ENCODE measurements at regions not wholly inside any gene's neighbourhood (a gene's known extent, or its start where the extent isn't known, plus 50 kb on each side); places are given as distances from the start of the nearest gene placed in this dataset.
A peak's percentile ranks its signal among the peaks of the same experiment; 100 is the strongest.

DNA sequence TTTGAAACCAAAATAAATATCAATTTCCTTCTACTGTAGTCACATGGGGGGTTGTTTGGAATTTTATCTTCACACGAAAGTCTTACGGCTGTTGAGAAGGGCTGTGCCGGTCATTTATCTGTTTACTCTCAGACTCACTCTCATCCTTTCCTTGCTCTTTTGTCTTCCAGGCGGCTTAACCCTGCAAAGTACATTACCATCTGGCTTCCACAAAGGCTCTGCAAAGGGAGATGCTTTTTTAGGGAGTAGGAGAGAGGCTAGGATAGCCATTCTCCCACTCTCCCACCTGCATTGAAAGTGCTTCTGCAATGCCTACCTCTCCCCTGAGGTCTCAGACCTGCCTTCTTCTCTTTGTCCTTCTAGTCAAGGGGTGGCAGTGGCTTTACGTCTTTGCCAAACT is 247.6 kb downstream of the MEIS1 start:
- TF ChIP-seq EP300 (IDR thresholded peaks at IDR 0.05): no peak
- no peak for TF ChIP-seq POLR2A (IDR thresholded peaks at IDR 0.05; ENCODE audit: low read depth)
- no peak for TF ChIP-seq CTCF (IDR thresholded peaks at IDR 0.05)
- TF ChIP-seq POLR2AphosphoS5 (IDR thresholded peaks at IDR 0.05): no peak
- WGBS: 88% methylated on average over 5 of the region's 5 CpGs
- Histone ChIP-seq H3K9me3 (no peaks in the 10 kb centered on the region), H3K4me3 (no peak overlapping the region), H3K27ac (replicated peaks in 1 of 4) (no peak overlapping the region), H3K27me3 (no peaks in the 10 kb centered on the region), H3K36me3 (no peaks in the 10 kb centered on the region), H3K4me1 (peaks cover 0 to 23% (median 6%) of the 10 kb centered on the region in 4 donors)
- intact Hi-C loops (cut with DNase I): loop anchor here (5.0 kb wide), 1 partner anchor 75 kb away; no protein-coding TSS in a partner anchor
- DNase-seq (ENCODE audit: extremely low spot score): no peak

DNA sequence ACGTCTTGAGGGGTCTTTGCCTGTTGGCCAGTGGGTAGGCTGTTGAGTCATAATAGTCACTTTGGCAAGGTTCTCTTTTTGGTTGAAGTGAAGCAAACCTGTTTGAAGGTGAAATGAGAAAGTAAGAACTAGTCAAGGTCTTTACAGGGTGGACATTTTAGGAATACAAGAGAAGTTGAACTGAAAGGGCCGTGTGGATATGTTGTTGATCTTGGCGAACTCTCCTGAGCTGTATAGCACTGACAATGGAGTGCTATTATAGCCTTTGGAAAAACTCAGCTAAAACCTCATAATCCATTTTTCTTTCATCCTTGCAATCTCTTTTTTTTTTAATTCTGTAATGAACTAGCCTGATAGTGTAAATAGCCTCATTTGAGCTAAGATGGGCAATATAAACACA is 248.1 kb downstream of the MEIS1 start:
- Histone ChIP-seq H3K36me3 (no peaks in the 10 kb centered on the region), H3K27ac (replicated peaks in 1 of 4) (peak overlapping the region in 1 of 4 donors; percentile 19), H3K4me1 (peaks cover 0 to 23% (median 6%) of the 10 kb centered on the region in 4 donors), H3K27me3 (no peaks in the 10 kb centered on the region), H3K4me3 (no peak overlapping the region), H3K9me3 (no peaks in the 10 kb centered on the region)
- TF ChIP-seq CTCF (IDR thresholded peaks at IDR 0.05) (no peak), POLR2AphosphoS5 (IDR thresholded peaks at IDR 0.05) (no peak), EP300 (IDR thresholded peaks at IDR 0.05) (no peak), POLR2A (IDR thresholded peaks at IDR 0.05; ENCODE audit: low read depth) (no peak)
- intact Hi-C loops (cut with DNase I): loop anchor here (5.0 kb wide), 1 partner anchor 76 kb away; no protein-coding TSS in a partner anchor
- DNase-seq (ENCODE audit: extremely low spot score): no peak
- 76% methylated on average over 3 of the region's 3 CpGs for WGBS

DNA sequence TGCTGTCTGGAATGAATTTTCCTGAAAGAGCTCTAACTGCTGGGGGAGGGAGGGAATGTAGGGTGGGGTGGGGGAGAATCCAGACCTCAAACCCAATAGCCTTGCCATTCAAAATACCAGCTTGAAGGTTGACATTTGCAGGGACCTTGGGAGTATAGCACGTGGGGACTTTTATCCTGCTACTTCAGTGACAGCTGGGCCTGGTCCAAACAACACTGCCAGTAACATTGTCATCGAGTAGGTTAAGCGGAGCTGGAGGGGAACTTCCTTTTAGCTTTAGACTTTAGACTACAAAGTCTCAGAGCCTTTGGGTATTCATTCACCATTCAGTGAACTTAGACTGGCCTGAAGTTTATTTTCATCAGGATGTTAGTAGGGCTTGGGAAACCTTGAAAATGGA is 248.7 kb downstream of the MEIS1 start:
- peaks cover 0 to 23% (median 10%) of the 10 kb centered on the region in 4 donors for H3K4me1 ChIP-seq
- H3K36me3 ChIP-seq: no peaks in the 10 kb centered on the region
- peak overlapping the region in 2 of 4 donors; percentile 9 to 19 for H3K27ac ChIP-seq (replicated peaks in 1 of 4)
- intact Hi-C loops (cut with DNase I): loop anchor here (5.0 kb wide), 1 partner anchor 76 kb away; no protein-coding TSS in a partner anchor
- H3K27me3 ChIP-seq: no peaks in the 10 kb centered on the region
- no peaks in the 10 kb centered on the region for H3K9me3 ChIP-seq
- WGBS: 66% methylated on average over 3 of the region's 3 CpGs
- TF ChIP-seq CTCF (IDR thresholded peaks at IDR 0.05): no peak
- TF ChIP-seq POLR2A (IDR thresholded peaks at IDR 0.05; ENCODE audit: low read depth): no peak
- no peak for TF ChIP-seq EP300 (IDR thresholded peaks at IDR 0.05)
- no peak for TF ChIP-seq POLR2AphosphoS5 (IDR thresholded peaks at IDR 0.05)
- H3K4me3 ChIP-seq: no peak overlapping the region
- no peak for DNase-seq (ENCODE audit: extremely low spot score)

DNA sequence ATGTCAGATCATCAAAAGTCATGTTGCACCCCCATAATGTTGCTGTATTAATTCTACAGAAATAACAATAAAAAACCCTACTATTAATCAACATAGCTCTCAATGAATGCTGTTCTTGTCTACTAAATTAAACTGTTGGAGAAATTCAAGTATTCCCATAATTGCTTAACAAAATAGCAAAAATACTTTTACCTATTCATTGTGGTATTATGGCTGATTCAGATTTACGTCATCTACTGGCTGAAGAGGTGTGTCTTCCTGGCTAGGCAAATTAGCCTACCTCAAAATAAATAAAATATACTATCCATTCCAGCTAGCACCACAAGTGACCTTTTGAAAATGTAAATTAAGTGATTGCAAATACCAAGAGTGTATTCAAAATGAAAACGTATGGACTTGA is 249.4 kb downstream of the MEIS1 start:
- WGBS: 85% methylated on average over 2 of the region's 2 CpGs
- no peak for DNase-seq (ENCODE audit: extremely low spot score)
- Histone ChIP-seq H3K9me3 (no peaks in the 10 kb centered on the region), H3K36me3 (no peaks in the 10 kb centered on the region), H3K4me3 (no peak overlapping the region), H3K27ac (replicated peaks in 1 of 4) (no peak overlapping the region), H3K4me1 (peaks cover 0 to 25% (median 14%) of the 10 kb centered on the region in 4 donors), H3K27me3 (no peaks in the 10 kb centered on the region)
- intact Hi-C loops (cut with DNase I): loop anchor here (5.0 kb wide), 1 partner anchor 77 kb away; no protein-coding TSS in a partner anchor
- TF ChIP-seq POLR2A (IDR thresholded peaks at IDR 0.05; ENCODE audit: low read depth): no peak
- TF ChIP-seq CTCF (IDR thresholded peaks at IDR 0.05): no peak
- TF ChIP-seq EP300 (IDR thresholded peaks at IDR 0.05): no peak
- no peak for TF ChIP-seq POLR2AphosphoS5 (IDR thresholded peaks at IDR 0.05)

DNA sequence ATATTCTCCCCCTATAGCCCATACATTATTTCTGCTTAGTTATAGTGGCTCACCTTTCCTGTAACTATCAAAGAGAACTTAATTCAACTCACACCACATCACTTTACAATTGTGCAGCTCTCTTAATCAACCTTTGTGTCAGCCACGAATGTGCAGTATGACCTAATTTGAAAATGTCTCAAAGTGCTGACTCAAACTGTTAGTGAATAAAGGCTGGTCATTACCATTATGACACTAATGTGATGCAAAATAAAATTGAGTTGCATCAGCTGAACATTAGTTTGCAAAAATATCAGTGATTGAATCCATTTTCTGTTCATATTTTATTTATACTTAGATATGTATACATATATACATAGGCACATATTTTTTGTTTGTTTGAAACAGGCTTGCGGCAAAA is 251.8 kb downstream of the MEIS1 start:
- no peaks in the 10 kb centered on the region for H3K9me3 ChIP-seq

More for the DNA sequence above, 251.8 kb downstream of the MEIS1 start:
- peaks cover 0 to 37% (median 19%) of the 10 kb centered on the region in 4 donors for H3K4me1 ChIP-seq
- 62% methylated on average over 2 of the region's 2 CpGs for WGBS
- H3K27me3 ChIP-seq: no peaks in the 10 kb centered on the region
- no peak overlapping the region for H3K4me3 ChIP-seq
- H3K27ac ChIP-seq (replicated peaks in 1 of 4): peak overlapping the region; percentile 78 to 85 (median 84)
- H3K36me3 ChIP-seq: no peaks in the 10 kb centered on the region
- DNase-seq (ENCODE audit: extremely low spot score): no peak
- intact Hi-C loops (cut with DNase I): loop anchor here (5.0 kb wide), 1 partner anchor 89 kb away; no protein-coding TSS in a partner anchor
- TF ChIP-seq CTCF (IDR thresholded peaks at IDR 0.05) (no peak), POLR2AphosphoS5 (IDR thresholded peaks at IDR 0.05) (peak in 1 of 2 donors; percentile 25)

Data from esophagus muscularis mucosa (tissue), 4 donors.